Activated B cell treated with CpG ODN at 0.5 μM for 24 hours (primary cell): ENCODE measurements at regions not wholly inside any gene's neighbourhood (a gene's known extent, or its start where the extent isn't known, plus 50 kb on each side); places are given as distances from the start of the nearest gene placed in this dataset.

Experiments used
- ATAC-seq: fragments of 200-7000 bp; cut with Tn5 transposase; one replicate; pipeline ENCODE4 v1.10.0; 2021; ENCODE audit warnings: low read depth, mild to moderate bottlenecking, moderate library complexity
- CTCF ChIA-PET: fragments of 350-600 bp; sonication (Branson Sonifier 250); formaldehyde crosslinking; loops from one replicate; lab custom pipeline; 2021; ENCODE audit warnings: antibody characterized with exemption; lab: Charles Lee
- POLR2A ChIA-PET: fragments of 350-600 bp; sonication (Branson Sonifier 250); formaldehyde crosslinking; loops from one replicate; lab custom pipeline; 2021; ENCODE audit warnings: antibody characterized with exemption; lab: Charles Lee
- DNase-seq: peaks from one replicate; pipeline ENCODE4 v3.0.0; 2022
- H3K27ac Mint-ChIP-seq: one replicate; pipeline ENCODE4 v1.8.0; 2020; ENCODE audit warnings: mixed read lengths
- H3K27me3 Mint-ChIP-seq: one replicate; pipeline ENCODE4 v1.8.0; 2021; ENCODE audit warnings: mixed read lengths
- H3K36me3 Mint-ChIP-seq: one replicate; pipeline ENCODE4 v1.8.0; 2021; ENCODE audit warnings: low read depth, mixed read lengths
- H3K4me1 Mint-ChIP-seq: one replicate; pipeline ENCODE4 v1.8.0; 2021; ENCODE audit warnings: mixed read lengths
- H3K4me3 Mint-ChIP-seq: one replicate; pipeline ENCODE4 v1.8.0; 2020; ENCODE audit warnings: mild to moderate bottlenecking, mixed read lengths
- H3K9me3 Mint-ChIP-seq: one replicate; pipeline ENCODE4 v1.8.0; 2020; ENCODE audit warnings: mixed read lengths
- CTCF ChIP-seq: fragments of 200-600 bp; IDR thresholded peaks from one replicate; pipeline ENCODE4 v1.8.0; 2022; ENCODE audit warnings: antibody characterized with exemption, mild to moderate bottlenecking
- intact Hi-C: fragments of 100-400 bp; cut with micrococcal nuclease; formaldehyde crosslinking; loops from one replicate; pipeline ENCODE4 v1.15.1; 2024

GRCh38 chr5:88144219-88145001 lies 124.2 kb downstream of the TMEM161B start:
- Mint-ChIP-seq H3K9me3 (no peaks in the 10 kb centered on the region), H3K27me3 (peaks cover 32% of the 10 kb centered on the region), H3K4me3 (no peak overlapping the region), H3K36me3 (no peaks in the 10 kb centered on the region), H3K4me1 (peaks cover 11% of the 10 kb centered on the region), H3K27ac (no peak overlapping the region)
- no peak for TF ChIP-seq CTCF
- ChIA-PET POLR2A (no interaction called here), CTCF (no interaction called here)
- DNase-seq (no peak), ATAC-seq (no peak)
- intact Hi-C loops, result loop anchor here (5.0 to 10.0 kb wide), 3 partner anchors 360 to 548 kb away; no protein-coding TSS in a partner anchor

- Mint-ChIP-seq H3K27ac (no peak overlapping the region), H3K4me3 (no peak overlapping the region), H3K27me3 (peaks cover 35% of the 10 kb centered on the region), H3K36me3 (no peaks in the 10 kb centered on the region), H3K9me3 (peaks cover 3% of the 10 kb centered on the region), H3K4me1 (peaks cover 11% of the 10 kb centered on the region)
- ChIA-PET POLR2A (no interaction called here), CTCF (no interaction called here)
- TF ChIP-seq CTCF, result no peak
- DNase-seq (no peak), ATAC-seq (no peak)
- intact Hi-C loops, result loop anchor here (5.0 to 10.0 kb wide), 3 partner anchors 359 to 549 kb away; no protein-coding TSS in a partner anchor
Observed at GRCh38 chr5:88143693-88144218, 124.9 kb downstream of the TMEM161B start.

GRCh38 chr5:88142886-88143692 lies 125.6 kb downstream of the TMEM161B start:
- POLR2A ChIA-PET, result no interaction called here

GRCh38 chr5:88142636-88142885 lies 126.1 kb downstream of the TMEM161B start:
- Mint-ChIP-seq H3K4me3 (no peak overlapping the region), H3K36me3 (no peaks in the 10 kb centered on the region), H3K27ac (no peak overlapping the region), H3K27me3 (peaks cover 31% of the 10 kb centered on the region), H3K4me1 (peaks cover 11% of the 10 kb centered on the region), H3K9me3 (peaks cover 3% of the 10 kb centered on the region)
- CTCF ChIA-PET, result no interaction called here
- DNase-seq (no peak), ATAC-seq (no peak)
- intact Hi-C loops, result loop anchor here (5.0 to 10.0 kb wide), 3 partner anchors 358 to 550 kb away; no protein-coding TSS in a partner anchor
- POLR2A ChIA-PET, result no interaction called here
- no peak for TF ChIP-seq CTCF

More at GRCh38 chr5:88142886-88143692, 125.6 kb downstream of the TMEM161B start:
- peaks cover 34% of the 10 kb centered on the region for H3K27me3 Mint-ChIP-seq
- ATAC-seq (no peak), DNase-seq (no peak)
- H3K4me3 Mint-ChIP-seq, result no peak overlapping the region
- H3K9me3 Mint-ChIP-seq, result peaks cover 3% of the 10 kb centered on the region
- CTCF ChIA-PET, result no interaction called here
- intact Hi-C loops, result loop anchor here (5.0 to 10.0 kb wide), 3 partner anchors 358 to 549 kb away; no protein-coding TSS in a partner anchor
- no peaks in the 10 kb centered on the region for H3K36me3 Mint-ChIP-seq
- peaks cover 11% of the 10 kb centered on the region for H3K4me1 Mint-ChIP-seq
- TF ChIP-seq CTCF, result no peak
- H3K27ac Mint-ChIP-seq, result no peak overlapping the region
